Fibroblast of the aortic adventitia (primary cell): ENCODE measurements at regions not wholly inside any gene's neighbourhood (a gene's known extent, or its start where the extent isn't known, plus 50 kb on each side); places are given as distances from the start of the nearest gene placed in this dataset.
"Not testable (repeated sequence)": the region's sequence is repeated elsewhere in the genome, so short reads cannot be mapped to it uniquely, and the experiment has no call there.

Source experiments
- DNase-seq: peaks from one replicate; pipeline ENCODE4 v3.0.0-alpha.2; 2010; ENCODE audit warnings: low read depth
- H3K4me3 ChIP-seq: 2 replicates; pipeline ENCODE4 v1.5.1; 2011; ENCODE audit warnings: low read depth, mild to moderate bottlenecking, control low read depth, low read length, moderate library complexity
- TF ChIP-seq, protein P1 (sequence below): IDR thresholded peaks from 2 replicates; pipeline ENCODE4 v1.5.1; 2011; ENCODE audit warnings: mild to moderate bottlenecking, low read length, control low read depth, inconsistent platforms; ENCODE audit not compliant: insufficient read depth

DNA sequence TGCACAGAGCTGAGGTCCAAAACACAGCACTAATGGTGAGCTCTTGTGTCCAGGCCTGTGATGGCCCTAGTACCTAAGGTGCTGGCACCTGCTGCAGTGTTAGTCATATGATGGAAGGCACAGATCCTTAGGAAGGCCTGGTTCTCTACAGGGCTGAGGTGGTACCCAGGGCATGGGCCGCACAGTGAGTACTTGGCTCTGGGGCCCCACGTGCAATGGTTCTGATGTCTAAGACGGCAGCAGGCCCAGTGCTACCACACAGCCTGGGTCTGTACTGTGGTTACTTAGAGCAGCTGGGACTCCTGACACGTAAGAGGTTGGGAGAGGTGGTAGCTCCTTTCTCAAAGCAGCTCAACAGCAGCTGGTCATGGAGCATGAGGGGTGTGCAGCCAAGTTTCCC, 70.6 kb upstream of the MAGI2 start:
- no peak overlapping the region for H3K4me3 ChIP-seq
- DNase-seq, result no peak
- TF ChIP-seq, protein P1, sequence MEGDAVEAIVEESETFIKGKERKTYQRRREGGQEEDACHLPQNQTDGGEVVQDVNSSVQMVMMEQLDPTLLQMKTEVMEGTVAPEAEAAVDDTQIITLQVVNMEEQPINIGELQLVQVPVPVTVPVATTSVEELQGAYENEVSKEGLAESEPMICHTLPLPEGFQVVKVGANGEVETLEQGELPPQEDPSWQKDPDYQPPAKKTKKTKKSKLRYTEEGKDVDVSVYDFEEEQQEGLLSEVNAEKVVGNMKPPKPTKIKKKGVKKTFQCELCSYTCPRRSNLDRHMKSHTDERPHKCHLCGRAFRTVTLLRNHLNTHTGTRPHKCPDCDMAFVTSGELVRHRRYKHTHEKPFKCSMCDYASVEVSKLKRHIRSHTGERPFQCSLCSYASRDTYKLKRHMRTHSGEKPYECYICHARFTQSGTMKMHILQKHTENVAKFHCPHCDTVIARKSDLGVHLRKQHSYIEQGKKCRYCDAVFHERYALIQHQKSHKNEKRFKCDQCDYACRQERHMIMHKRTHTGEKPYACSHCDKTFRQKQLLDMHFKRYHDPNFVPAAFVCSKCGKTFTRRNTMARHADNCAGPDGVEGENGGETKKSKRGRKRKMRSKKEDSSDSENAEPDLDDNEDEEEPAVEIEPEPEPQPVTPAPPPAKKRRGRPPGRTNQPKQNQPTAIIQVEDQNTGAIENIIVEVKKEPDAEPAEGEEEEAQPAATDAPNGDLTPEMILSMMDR, result no peak

GRCh38 chr7:79523436-79523835, 70.0 kb upstream of the MAGI2 start:
- H3K4me3 ChIP-seq, result no peak overlapping the region
- TF ChIP-seq, protein P1, result no peak
- DNase-seq, result peak; percentile 40

- DNase-seq, result no peak
- TF ChIP-seq, protein P1, result no peak
- H3K4me3 ChIP-seq, result no peak overlapping the region
Measured at GRCh38 chr7:79520543-79520942, 67.1 kb upstream of the MAGI2 start.

DNA sequence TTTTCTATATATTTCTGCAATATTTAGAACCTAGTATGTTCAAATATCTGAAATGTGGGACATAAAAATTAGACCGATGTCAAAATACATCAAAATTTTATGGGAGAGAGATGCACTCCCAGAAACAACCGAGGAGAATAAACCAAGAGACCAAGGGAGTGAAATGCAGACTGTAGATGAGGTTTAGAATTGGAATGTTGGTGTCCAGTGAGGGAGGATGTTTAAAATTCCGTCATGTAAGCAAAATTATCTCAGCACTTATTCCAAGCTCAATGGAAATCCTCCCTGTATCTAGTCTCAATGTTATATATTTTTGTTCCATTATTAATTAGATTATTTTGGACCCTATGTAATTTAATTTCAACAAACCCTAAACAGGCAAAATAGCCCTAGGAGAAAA, 61.9 kb upstream of the MAGI2 start:
- no peak for DNase-seq
- TF ChIP-seq, protein P1, result no peak
- no peak overlapping the region for H3K4me3 ChIP-seq

GRCh38 chr7:79513261-79513660, 59.8 kb upstream of the MAGI2 start:
- DNase-seq, result no peak
- no peak overlapping the region for H3K4me3 ChIP-seq
- TF ChIP-seq, protein P1, result no peak

GRCh38 chr7:79512261-79512660, 58.8 kb upstream of the MAGI2 start:
- TF ChIP-seq, protein P1, result no peak
- peak; percentile 8 for DNase-seq
- no peak overlapping the region for H3K4me3 ChIP-seq

DNA sequence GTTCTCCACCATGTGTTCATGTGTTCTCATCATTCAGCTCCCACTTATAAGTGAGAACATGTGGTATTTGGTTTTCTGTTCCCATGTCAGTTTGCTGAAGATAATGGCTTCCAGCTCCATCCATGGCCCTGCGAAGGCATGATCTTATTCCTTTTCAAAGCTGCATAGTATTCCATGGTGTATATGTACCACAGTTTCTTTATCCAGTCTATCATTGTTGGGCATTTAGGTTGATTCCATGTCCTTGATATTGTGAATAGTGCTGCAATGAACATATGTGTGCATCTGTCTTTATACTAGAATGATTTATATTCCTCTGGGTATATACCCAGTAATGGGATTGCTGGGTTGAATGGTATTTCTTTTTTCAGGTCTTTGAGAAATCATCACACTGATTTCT, 57.6 kb upstream of the MAGI2 start:
- DNase-seq, H3K4me3 ChIP-seq: not testable (repeated sequence)
